Neural cell (in vitro differentiated cells): ENCODE measurements at regions not wholly inside any gene's neighbourhood (a gene's known extent, or its start where the extent isn't known, plus 50 kb on each side); places are given as distances from the start of the nearest gene placed in this dataset.

Experiments
- H2AFZ ChIP-seq: fragments of 200-600, 300-800 bp; sonication (generic), shearing (Covaris generic); 2 replicates; pipeline ENCODE4 v1.6.0; 2014; ENCODE audit warnings: low read depth, mild to moderate bottlenecking, antibody characterized with exemption, low read length, moderate library complexity
- H3F3A ChIP-seq: fragments of 200-600 bp; shearing (Covaris generic); 2 replicates; pipeline ENCODE4 v1.6.1; 2016; ENCODE audit warnings: mild to moderate bottlenecking, moderate library complexity, mixed read lengths, antibody characterized with exemption, low read length; ENCODE audit not compliant: insufficient read depth, poor library complexity, severe bottlenecking
- H3K27ac ChIP-seq: fragments of 200-600, 300-800 bp; sonication (generic), shearing (Covaris generic); 2 replicates; pipeline ENCODE4 v1.5.1; 2014; ENCODE audit warnings: mild to moderate bottlenecking, low read length, moderate library complexity
- H3K27me3 ChIP-seq: fragments of 300-800, 200-600 bp; sonication (generic), shearing (Covaris generic); 2 replicates; pipeline ENCODE4 v1.6.0; 2014; ENCODE audit warnings: mild to moderate bottlenecking, low read depth, low read length, moderate library complexity; ENCODE audit not compliant: insufficient read depth
- H3K36me3 ChIP-seq: fragments of 300-800, 200-600 bp; sonication (generic), shearing (Covaris generic); 2 replicates; pipeline ENCODE4 v1.5.1; 2014; ENCODE audit warnings: mild to moderate bottlenecking, antibody characterized with exemption, low read length, moderate library complexity; ENCODE audit not compliant: insufficient read depth
- H3K4me2 ChIP-seq: fragments of 300-800, 200-600 bp; sonication (generic), shearing (Covaris generic); 2 replicates; pipeline ENCODE4 v1.6.0; 2014; ENCODE audit warnings: mild to moderate bottlenecking, low read length
- H3K4me3 ChIP-seq: fragments of 300-800, 200-600 bp; sonication (generic), shearing (Covaris generic); 2 replicates; pipeline ENCODE4 v1.5.1; 2014; ENCODE audit warnings: mild to moderate bottlenecking, low read length, moderate library complexity
- H3K79me2 ChIP-seq: fragments of 200-600 bp; shearing (Covaris generic); replicated peaks from 2 replicates; pipeline ENCODE4 v1.6.0; 2014; ENCODE audit warnings: mild to moderate bottlenecking, low read length, moderate library complexity; ENCODE audit not compliant: insufficient read depth
- H3K9ac ChIP-seq: fragments of 300-800, 200-600 bp; sonication (generic), shearing (Covaris generic); 2 replicates; pipeline ENCODE4 v1.6.1; 2016; ENCODE audit warnings: mild to moderate bottlenecking, low read length, mixed read lengths
- H3K9me2 ChIP-seq: fragments of 200-600 bp; shearing (Covaris generic); 2 replicates; pipeline ENCODE4 v1.6.1; 2016; ENCODE audit warnings: mild to moderate bottlenecking, low read length, mixed read lengths; ENCODE audit not compliant: insufficient read depth
- H3K9me3 ChIP-seq: fragments of 200-600, 300-800 bp; sonication (generic), shearing (Covaris generic); 2 replicates; pipeline ENCODE4 v1.6.1; 2016; ENCODE audit warnings: mild to moderate bottlenecking, mixed run types, low read length, moderate library complexity, mixed read lengths
- H4K20me1 ChIP-seq: fragments of 200-600 bp; shearing (Covaris generic); 2 replicates; pipeline ENCODE4 v1.6.1; 2016; ENCODE audit warnings: mild to moderate bottlenecking, mixed run types; ENCODE audit not compliant: insufficient read depth
- EP300 ChIP-seq: fragments of 450-650 bp; conservative IDR thresholded peaks from 2 replicates; pipeline ENCODE4 v1.6.1; 2014; ENCODE audit warnings: antibody characterized with exemption, mild to moderate bottlenecking, moderate library complexity; ENCODE audit not compliant: poor library complexity, severe bottlenecking
- EZH2 ChIP-seq: fragments of 200-600, 300-800 bp; shearing (Covaris generic), sonication (generic); IDR thresholded peaks from 2 replicates; pipeline ENCODE4 v1.6.1; 2014; ENCODE audit warnings: antibody characterized with exemption, low read length, borderline replicate concordance, mild to moderate bottlenecking; ENCODE audit not compliant: insufficient read depth, poor library complexity, severe bottlenecking
- MXI1 ChIP-seq: fragments of 450-650 bp; conservative IDR thresholded peaks from 2 replicates; pipeline ENCODE4 v1.6.1; 2014; ENCODE audit warnings: antibody characterized with exemption, mild to moderate bottlenecking; ENCODE audit not compliant: poor library complexity, severe bottlenecking
- POLR2AphosphoS5 ChIP-seq: IDR thresholded peaks from 2 replicates; pipeline ENCODE4 v1.6.1; 2012
- RAD21 ChIP-seq: fragments of 450-650 bp; conservative IDR thresholded peaks from 2 replicates; pipeline ENCODE4 v1.6.1; 2014; ENCODE audit warnings: antibody characterized with exemption, mild to moderate bottlenecking, moderate library complexity
- SMC3 ChIP-seq: fragments of 450-650 bp; conservative IDR thresholded peaks from 2 replicates; pipeline ENCODE4 v1.6.1; 2014; ENCODE audit warnings: antibody characterized with exemption, mild to moderate bottlenecking, moderate library complexity; ENCODE audit not compliant: poor library complexity
- TAF1 ChIP-seq: IDR thresholded peaks from 2 replicates; pipeline ENCODE4 v1.6.1; 2012; ENCODE audit warnings: low read depth
- TF ChIP-seq, protein P1 (sequence below): fragments of 450-650 bp; IDR thresholded peaks from 2 replicates; pipeline ENCODE4 v1.5.1; 2014; ENCODE audit warnings: antibody characterized with exemption, mild to moderate bottlenecking, moderate library complexity; ENCODE audit not compliant: poor library complexity, severe bottlenecking
- TF ChIP-seq, protein P2 (sequence below): IDR thresholded peaks from 2 replicates; pipeline ENCODE4 v1.6.1; 2012; ENCODE audit warnings: borderline replicate concordance

DNA sequence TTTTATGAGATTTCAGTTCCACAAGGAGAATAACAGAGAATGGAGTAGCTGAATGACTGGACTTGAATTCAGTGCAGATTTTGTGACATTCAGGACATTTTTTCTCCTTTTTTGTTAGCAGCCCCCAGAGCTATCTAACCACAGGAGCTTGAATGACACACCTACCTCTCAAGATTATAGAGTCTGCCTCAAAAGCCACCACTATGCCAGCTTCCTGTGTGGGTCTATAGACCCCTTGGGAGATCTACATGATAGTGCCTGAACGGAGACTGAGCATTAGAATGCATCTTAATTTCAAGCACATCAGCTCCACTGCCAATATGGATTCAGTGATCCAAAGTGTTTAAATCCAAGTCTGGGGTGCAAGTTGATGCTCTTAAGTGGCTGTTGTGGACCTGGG is 74.4 kb upstream of the ZNF648 start:
- Histone ChIP-seq H3F3A (no peaks in the 10 kb centered on the region), H3K4me3 (no peak overlapping the region), H3K9me3 (no peaks in the 10 kb centered on the region), H3K79me2 (no peaks in the 10 kb centered on the region), H2AFZ (no peak overlapping the region), H3K9ac (no peak overlapping the region), H4K20me1 (no peaks in the 10 kb centered on the region), H3K27ac (no peak overlapping the region), H3K9me2 (no peaks in the 10 kb centered on the region), H3K27me3 (no peaks in the 10 kb centered on the region), H3K36me3 (no peaks in the 10 kb centered on the region), H3K4me2 (no peak overlapping the region)
- no peak for TF ChIP-seq POLR2AphosphoS5
- TF ChIP-seq, protein P1, sequence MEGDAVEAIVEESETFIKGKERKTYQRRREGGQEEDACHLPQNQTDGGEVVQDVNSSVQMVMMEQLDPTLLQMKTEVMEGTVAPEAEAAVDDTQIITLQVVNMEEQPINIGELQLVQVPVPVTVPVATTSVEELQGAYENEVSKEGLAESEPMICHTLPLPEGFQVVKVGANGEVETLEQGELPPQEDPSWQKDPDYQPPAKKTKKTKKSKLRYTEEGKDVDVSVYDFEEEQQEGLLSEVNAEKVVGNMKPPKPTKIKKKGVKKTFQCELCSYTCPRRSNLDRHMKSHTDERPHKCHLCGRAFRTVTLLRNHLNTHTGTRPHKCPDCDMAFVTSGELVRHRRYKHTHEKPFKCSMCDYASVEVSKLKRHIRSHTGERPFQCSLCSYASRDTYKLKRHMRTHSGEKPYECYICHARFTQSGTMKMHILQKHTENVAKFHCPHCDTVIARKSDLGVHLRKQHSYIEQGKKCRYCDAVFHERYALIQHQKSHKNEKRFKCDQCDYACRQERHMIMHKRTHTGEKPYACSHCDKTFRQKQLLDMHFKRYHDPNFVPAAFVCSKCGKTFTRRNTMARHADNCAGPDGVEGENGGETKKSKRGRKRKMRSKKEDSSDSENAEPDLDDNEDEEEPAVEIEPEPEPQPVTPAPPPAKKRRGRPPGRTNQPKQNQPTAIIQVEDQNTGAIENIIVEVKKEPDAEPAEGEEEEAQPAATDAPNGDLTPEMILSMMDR: no peak

DNA sequence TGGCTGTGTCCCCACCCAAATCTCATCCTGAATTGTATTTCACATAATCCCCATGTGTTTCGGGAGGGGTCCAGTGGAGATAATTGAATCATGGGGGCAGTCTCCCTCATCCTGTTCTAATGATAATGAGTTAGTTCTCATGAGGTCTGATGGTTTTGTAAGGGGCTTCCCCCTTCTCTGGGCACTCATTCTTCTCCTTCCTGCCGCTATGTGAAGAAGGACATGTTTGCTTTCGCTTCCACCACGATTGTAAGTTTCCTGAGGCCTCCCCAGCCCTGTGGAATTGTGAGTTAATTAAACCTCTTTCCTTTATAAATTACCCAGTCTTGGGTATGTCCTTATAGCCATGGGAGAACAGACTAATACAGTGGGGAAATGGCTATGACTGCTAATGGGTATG is 72.7 kb upstream of the ZNF648 start:
- H3K9ac ChIP-seq: no peak overlapping the region
- H4K20me1 ChIP-seq: no peaks in the 10 kb centered on the region
- H3K4me2 ChIP-seq: no peak overlapping the region
- H3K4me3 ChIP-seq: no peak overlapping the region
- H3K27me3 ChIP-seq: no peaks in the 10 kb centered on the region
- H3K36me3 ChIP-seq: no peaks in the 10 kb centered on the region
- TF ChIP-seq EP300 (no peak), SMC3 (no peak), MXI1 (no peak), RAD21 (no peak), TAF1 (no peak), POLR2AphosphoS5 (no peak), EZH2 (no peak)
- TF ChIP-seq, protein P1: no peak
- TF ChIP-seq, protein P2, sequence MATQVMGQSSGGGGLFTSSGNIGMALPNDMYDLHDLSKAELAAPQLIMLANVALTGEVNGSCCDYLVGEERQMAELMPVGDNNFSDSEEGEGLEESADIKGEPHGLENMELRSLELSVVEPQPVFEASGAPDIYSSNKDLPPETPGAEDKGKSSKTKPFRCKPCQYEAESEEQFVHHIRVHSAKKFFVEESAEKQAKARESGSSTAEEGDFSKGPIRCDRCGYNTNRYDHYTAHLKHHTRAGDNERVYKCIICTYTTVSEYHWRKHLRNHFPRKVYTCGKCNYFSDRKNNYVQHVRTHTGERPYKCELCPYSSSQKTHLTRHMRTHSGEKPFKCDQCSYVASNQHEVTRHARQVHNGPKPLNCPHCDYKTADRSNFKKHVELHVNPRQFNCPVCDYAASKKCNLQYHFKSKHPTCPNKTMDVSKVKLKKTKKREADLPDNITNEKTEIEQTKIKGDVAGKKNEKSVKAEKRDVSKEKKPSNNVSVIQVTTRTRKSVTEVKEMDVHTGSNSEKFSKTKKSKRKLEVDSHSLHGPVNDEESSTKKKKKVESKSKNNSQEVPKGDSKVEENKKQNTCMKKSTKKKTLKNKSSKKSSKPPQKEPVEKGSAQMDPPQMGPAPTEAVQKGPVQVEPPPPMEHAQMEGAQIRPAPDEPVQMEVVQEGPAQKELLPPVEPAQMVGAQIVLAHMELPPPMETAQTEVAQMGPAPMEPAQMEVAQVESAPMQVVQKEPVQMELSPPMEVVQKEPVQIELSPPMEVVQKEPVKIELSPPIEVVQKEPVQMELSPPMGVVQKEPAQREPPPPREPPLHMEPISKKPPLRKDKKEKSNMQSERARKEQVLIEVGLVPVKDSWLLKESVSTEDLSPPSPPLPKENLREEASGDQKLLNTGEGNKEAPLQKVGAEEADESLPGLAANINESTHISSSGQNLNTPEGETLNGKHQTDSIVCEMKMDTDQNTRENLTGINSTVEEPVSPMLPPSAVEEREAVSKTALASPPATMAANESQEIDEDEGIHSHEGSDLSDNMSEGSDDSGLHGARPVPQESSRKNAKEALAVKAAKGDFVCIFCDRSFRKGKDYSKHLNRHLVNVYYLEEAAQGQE: no peak
- H3F3A ChIP-seq: no peaks in the 10 kb centered on the region
- H3K9me2 ChIP-seq: no peaks in the 10 kb centered on the region
- no peaks in the 10 kb centered on the region for H3K9me3 ChIP-seq
- H3K79me2 ChIP-seq: no peaks in the 10 kb centered on the region
- no peak overlapping the region for H2AFZ ChIP-seq
- no peak overlapping the region for H3K27ac ChIP-seq
